Uterus (tissue), 3 donors: ENCODE measurements at regions not wholly inside any gene's neighbourhood (a gene's known extent, or its start where the extent isn't known, plus 50 kb on each side); places are given as distances from the start of the nearest gene placed in this dataset.

ENCODE experiments used
- DNase-seq, 2 donors: peaks; one replicate each; pipeline ENCODE4 v3.0.0-alpha.2; 2019 to 2020
- H3K27ac ChIP-seq, 2 donors: fragments of 200-600 bp; sonication (generic); 1 replicate in 1 of 2; 2 replicates in 1 of 2; pipeline ENCODE4 v1.5.1; 2016 to 2018
- H3K27me3 ChIP-seq, 2 donors: fragments of 200-600 bp; sonication (generic); one replicate each; pipeline ENCODE4 v1.5.1; 2018 to 2019; ENCODE audit warnings: control low read depth in 1 of 2
- H3K36me3 ChIP-seq, 2 donors: fragments of 200-600 bp; sonication (generic); one replicate each; pipeline ENCODE4 v1.5.1; 2019; ENCODE audit warnings: control low read depth in 1 of 2
- H3K4me1 ChIP-seq, 2 donors: fragments of 200-600 bp; sonication (generic); one replicate each; pipeline ENCODE4 v1.5.1; 2018 to 2019; ENCODE audit warnings: control low read depth in 1 of 2
- H3K4me3 ChIP-seq, 2 donors: fragments of 200-600 bp; sonication (generic); 1 replicate in 1 of 2; 2 replicates in 1 of 2; pipeline ENCODE4 v1.5.1; 2018 to 2019; ENCODE audit warnings: mild to moderate bottlenecking in 1 of 2
- H3K9me3 ChIP-seq, 2 donors: fragments of 200-600 bp; sonication (generic); one replicate each; pipeline ENCODE4 v1.5.1; 2019; ENCODE audit warnings: control low read depth in 1 of 2
- POLR2A ChIP-seq, 2 donors: fragments of 450-650 bp; IDR thresholded peaks; one replicate each; pipeline ENCODE4 v1.6.1; 2016; ENCODE audit warnings: antibody characterized with exemption in 2 of 2, mild to moderate bottlenecking in 1 of 2, moderate library complexity in 1 of 2
- intact Hi-C: fragments of 100-400 bp; cut with DNase I; formaldehyde crosslinking; loops from one replicate; pipeline ENCODE4 v1.15.1; 2023; ENCODE audit warnings: low total_unique reads
- TF ChIP-seq, protein P1 (sequence below), 4 experiments: fragments of 200-600 bp in 2 of 4; fragments of 450-650 bp in 2 of 4; sonication (generic) in 2 of 4; IDR thresholded peaks; one replicate each; pipeline ENCODE4 v1.5.1; 2016 to 2019; ENCODE audit warnings: antibody characterized with exemption in 4 of 4, mild to moderate bottlenecking in 2 of 4, moderate library complexity in 1 of 4
- donor health status: DM: yes; HTN: yes; CAD: no.

DNA sequence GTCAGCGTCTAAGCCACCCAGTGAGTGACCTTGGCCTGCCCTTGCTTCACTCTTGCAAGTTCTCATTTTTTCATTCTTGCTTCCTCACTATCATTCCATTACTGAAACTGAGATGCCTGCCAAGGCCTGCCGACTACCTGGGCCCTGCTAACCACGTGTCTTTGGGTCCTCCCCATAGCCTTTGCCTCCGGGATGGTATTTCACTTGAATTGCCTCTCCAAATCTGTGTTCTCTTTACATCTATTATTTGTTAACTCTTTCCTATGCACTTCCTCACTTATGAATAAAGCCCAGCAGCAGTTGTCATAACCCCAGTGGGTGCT, 234.6 kb downstream of the SNX10 start:
- H3K4me3 ChIP-seq: no peak overlapping the region
- DNase-seq: no peak
- H3K4me1 ChIP-seq: no peaks in the 10 kb centered on the region
- no peaks in the 10 kb centered on the region for H3K36me3 ChIP-seq
- H3K27me3 ChIP-seq: peaks cover 0 to 5% of the 10 kb centered on the region in 2 donors
- H3K9me3 ChIP-seq: no peaks in the 10 kb centered on the region
- intact Hi-C loops: no loop called here
- H3K27ac ChIP-seq: no peak overlapping the region
- no peak for TF ChIP-seq POLR2A (IDR thresholded peaks at IDR 0.05)
- TF ChIP-seq, protein P1, sequence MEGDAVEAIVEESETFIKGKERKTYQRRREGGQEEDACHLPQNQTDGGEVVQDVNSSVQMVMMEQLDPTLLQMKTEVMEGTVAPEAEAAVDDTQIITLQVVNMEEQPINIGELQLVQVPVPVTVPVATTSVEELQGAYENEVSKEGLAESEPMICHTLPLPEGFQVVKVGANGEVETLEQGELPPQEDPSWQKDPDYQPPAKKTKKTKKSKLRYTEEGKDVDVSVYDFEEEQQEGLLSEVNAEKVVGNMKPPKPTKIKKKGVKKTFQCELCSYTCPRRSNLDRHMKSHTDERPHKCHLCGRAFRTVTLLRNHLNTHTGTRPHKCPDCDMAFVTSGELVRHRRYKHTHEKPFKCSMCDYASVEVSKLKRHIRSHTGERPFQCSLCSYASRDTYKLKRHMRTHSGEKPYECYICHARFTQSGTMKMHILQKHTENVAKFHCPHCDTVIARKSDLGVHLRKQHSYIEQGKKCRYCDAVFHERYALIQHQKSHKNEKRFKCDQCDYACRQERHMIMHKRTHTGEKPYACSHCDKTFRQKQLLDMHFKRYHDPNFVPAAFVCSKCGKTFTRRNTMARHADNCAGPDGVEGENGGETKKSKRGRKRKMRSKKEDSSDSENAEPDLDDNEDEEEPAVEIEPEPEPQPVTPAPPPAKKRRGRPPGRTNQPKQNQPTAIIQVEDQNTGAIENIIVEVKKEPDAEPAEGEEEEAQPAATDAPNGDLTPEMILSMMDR (IDR thresholded peaks at IDR 0.05): no peak

DNA sequence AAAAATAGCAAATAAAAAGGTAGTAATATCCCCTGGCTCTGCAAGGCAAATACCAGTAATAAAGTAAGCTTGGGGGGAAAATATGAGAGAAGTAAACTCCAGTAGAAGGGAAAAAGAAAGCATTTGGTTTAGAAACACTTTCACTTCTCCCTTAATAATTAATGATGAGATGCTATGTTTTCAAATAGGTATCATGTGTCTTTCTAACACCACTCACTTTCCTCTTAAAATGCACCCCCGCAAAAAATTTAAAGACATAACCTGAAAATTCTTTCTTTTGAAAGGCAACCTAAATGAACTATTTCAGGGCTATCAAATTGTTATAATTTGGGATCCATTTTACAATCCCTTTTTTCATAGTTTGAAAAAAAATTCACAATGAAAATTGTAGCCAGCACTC, 240.3 kb downstream of the SNX10 start:
- H3K4me3 ChIP-seq: no peak overlapping the region
- TF ChIP-seq, protein P1 (IDR thresholded peaks at IDR 0.05): no peak
- TF ChIP-seq POLR2A (IDR thresholded peaks at IDR 0.05): no peak
- no peak for DNase-seq
- intact Hi-C loops: no loop called here
- no peaks in the 10 kb centered on the region for H3K36me3 ChIP-seq
- H3K4me1 ChIP-seq: no peaks in the 10 kb centered on the region
- no peaks in the 10 kb centered on the region for H3K9me3 ChIP-seq
- peaks cover 0 to 19% of the 10 kb centered on the region in 2 donors for H3K27me3 ChIP-seq
- no peak overlapping the region for H3K27ac ChIP-seq

DNA sequence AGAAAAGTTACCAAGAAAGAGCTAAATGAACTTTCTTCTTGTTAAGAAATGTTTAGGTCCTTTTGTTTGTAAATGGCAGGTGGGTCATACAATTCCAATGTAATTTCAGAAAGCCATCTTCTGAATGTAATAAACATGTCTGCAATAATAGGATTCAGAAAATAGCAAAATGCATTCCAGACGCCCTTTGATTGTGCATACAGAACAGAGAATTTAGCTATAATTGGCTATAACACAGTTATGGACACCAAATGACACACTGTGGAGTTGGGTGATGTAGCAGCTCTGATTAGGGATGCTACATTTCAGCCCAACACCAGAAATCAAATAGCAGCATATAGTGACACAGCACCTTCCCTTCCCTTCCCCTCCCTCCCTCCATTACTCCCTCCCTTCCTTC, 240.8 kb downstream of the SNX10 start:
- TF ChIP-seq, protein P1 (IDR thresholded peaks at IDR 0.05): no peak
- TF ChIP-seq POLR2A (IDR thresholded peaks at IDR 0.05): no peak
- no peaks in the 10 kb centered on the region for H3K4me1 ChIP-seq
- no peaks in the 10 kb centered on the region for H3K9me3 ChIP-seq
- no peaks in the 10 kb centered on the region for H3K36me3 ChIP-seq
- H3K27me3 ChIP-seq: peaks cover 0 to 19% of the 10 kb centered on the region in 2 donors
- intact Hi-C loops: no loop called here
- H3K27ac ChIP-seq: no peak overlapping the region
- DNase-seq: no peak
- H3K4me3 ChIP-seq: no peak overlapping the region

DNA sequence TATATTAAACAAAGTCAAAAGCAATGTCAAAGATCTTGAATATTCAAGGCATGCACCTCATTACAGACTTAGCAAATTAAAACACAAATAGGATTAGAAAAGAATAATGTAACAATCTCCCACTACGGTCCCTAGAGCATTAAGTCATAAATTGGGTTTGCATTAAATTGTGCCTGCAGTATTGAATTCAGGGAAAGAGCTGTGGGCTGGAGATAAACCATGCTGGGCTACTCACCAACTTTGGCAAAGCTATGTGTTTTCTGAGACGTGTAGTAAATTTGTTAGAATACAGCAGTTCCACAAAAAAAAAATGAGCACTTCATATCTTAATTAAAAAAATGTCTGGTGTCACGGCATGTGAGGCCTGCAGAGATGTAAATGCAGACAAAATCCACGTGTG, 241.6 kb downstream of the SNX10 start:
- H3K27me3 ChIP-seq: peaks cover 0 to 19% of the 10 kb centered on the region in 2 donors
- intact Hi-C loops: no loop called here
- no peaks in the 10 kb centered on the region for H3K9me3 ChIP-seq
- no peak for DNase-seq
- no peak overlapping the region for H3K27ac ChIP-seq
- H3K4me3 ChIP-seq: no peak overlapping the region
- H3K4me1 ChIP-seq: no peaks in the 10 kb centered on the region
- H3K36me3 ChIP-seq: no peaks in the 10 kb centered on the region
- no peak for TF ChIP-seq POLR2A (IDR thresholded peaks at IDR 0.05)

DNA sequence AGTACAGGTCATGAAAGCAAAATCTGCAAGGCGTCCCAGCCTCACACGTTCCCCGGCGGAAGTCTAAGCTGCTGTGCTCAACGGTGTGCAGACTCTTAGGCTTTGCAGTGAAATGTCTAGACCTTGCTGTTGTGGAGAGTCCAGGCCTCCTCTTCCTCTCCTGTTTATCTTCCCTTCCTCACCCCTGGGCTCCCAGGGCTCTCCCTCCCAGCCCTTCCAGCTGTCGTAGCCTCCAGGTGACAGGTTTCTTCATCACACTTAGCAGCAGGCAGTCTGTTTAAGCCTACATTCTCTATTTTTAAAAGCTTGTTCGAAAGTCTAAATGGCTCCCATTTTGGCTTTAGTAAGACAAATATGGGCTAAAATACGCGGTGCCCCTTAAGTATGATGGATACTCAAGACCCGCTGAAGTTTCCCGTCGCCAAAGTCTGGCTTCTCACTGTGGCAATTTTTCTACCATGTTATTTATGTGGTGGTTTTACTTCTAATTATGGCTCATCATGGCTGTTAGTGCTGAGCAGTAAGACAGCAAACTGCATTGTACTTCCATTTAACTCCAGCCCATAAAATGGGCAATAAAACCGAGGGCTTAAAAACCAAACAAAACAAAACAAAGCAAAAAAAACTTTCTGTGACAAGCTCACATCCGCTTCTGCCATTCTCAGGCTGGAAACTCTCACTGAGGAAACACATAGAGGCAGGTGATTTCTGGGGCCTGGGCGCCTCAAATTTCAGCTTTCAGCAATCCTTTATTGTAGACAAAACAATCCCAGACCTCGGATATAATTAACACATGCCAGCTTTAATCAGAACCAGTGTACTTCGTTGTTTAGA, 243.2 kb downstream of the SNX10 start:
- H3K27me3 ChIP-seq: peaks cover 0 to 19% of the 10 kb centered on the region in 2 donors
- intact Hi-C loops: no loop called here
- H3K4me1 ChIP-seq: no peaks in the 10 kb centered on the region
- no peak overlapping the region for H3K4me3 ChIP-seq
- no peak for TF ChIP-seq POLR2A (IDR thresholded peaks at IDR 0.05)
- TF ChIP-seq, protein P1 (IDR thresholded peaks at IDR 0.05): no peak
- peak overlapping the region in 1 of 2 donors; percentile 35 for H3K27ac ChIP-seq
- no peaks in the 10 kb centered on the region for H3K9me3 ChIP-seq
- no peak for DNase-seq
- H3K36me3 ChIP-seq: no peaks in the 10 kb centered on the region
